ENCODE measurements at regions not wholly inside any gene's neighbourhood (a gene's known extent, or its start where the extent isn't known, plus 50 kb on each side); places are given as distances from the start of the nearest gene placed in this dataset.

GRCh38 chr1:47681735-47682134 is 243.9 kb downstream of the FOXD2 start:
- TF ChIP-seq POLR2AphosphoS5 (IDR thresholded peaks at IDR 0.05; ENCODE audit: low read depth, low read length) (no peak), REST (IDR thresholded peaks at IDR 0.05; ENCODE audit: insufficient read depth in 1 of 2, low read depth in 2 of 2, low read length in 2 of 2) (no peak), SIN3A (IDR thresholded peaks at IDR 0.05; ENCODE audit: borderline replicate concordance, insufficient read depth, low read length) (no peak), TAF1 (IDR thresholded peaks at IDR 0.05; ENCODE audit: borderline replicate concordance, insufficient read depth, low read length) (no peak)
